ENCODE measurements at regions not wholly inside any gene's neighbourhood (a gene's known extent, or its start where the extent isn't known, plus 50 kb on each side); places are given as distances from the start of the nearest gene placed in this dataset.
"Not testable (repeated sequence)": the region's sequence is repeated elsewhere in the genome, so short reads cannot be mapped to it uniquely, and the experiment has no call there.

GRCh38 chrY:16121988-16122387 is 1597.7 kb downstream of the NLGN4Y start:
- DNase-seq, result no peak

GRCh38 chrY:16124630-16125317 is 1600.4 kb downstream of the NLGN4Y start:
- DNase-seq, result no peak

- DNase-seq, result no peak
These were observed 1612.4 kb downstream of the NLGN4Y start for GRCh38 chrY:16136581-16137298.

- DNase-seq, result no peak
These were observed 1633.5 kb downstream of the NLGN4Y start for GRCh38 chrY:16157801-16158200.

- not testable (repeated sequence) for DNase-seq
These were observed 1651.4 kb downstream of the NLGN4Y start for GRCh38 chrY:16175740-16176139.

- DNase-seq, result not testable (repeated sequence)
These were observed 1674.5 kb downstream of the CDY2B start for GRCh38 chrY:16205482-16205881.

- DNase-seq, result not testable (repeated sequence)
These were observed 1636.7 kb downstream of the CDY2B start for GRCh38 chrY:16243322-16243721.

GRCh38 chrY:16254551-16255295 is 1625.3 kb downstream of the CDY2B start:
- not testable (repeated sequence) for DNase-seq

- DNase-seq, result not testable (repeated sequence)
These were observed 1624.2 kb downstream of the CDY2B start for GRCh38 chrY:16255778-16256177.
